ENCODE measurements at regions not wholly inside any gene's neighbourhood (a gene's known extent, or its start where the extent isn't known, plus 50 kb on each side); places are given as distances from the start of the nearest gene placed in this dataset.

DNA sequence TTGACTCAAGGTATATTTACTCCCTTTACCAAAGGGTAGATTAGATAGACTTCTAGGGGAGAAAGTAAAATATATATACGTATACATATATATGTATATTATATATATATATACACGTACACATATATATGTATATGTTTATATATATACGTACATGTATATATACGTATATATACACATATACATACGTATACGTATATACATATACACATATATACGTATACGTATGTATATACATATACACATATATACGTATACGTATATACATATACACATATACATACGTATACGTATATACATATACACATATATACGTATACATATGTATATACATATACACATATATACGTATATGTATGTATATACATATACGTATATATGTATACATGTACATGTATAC, 430.5 kb upstream of the ANO3 start:
- FAIRE-seq, result peak; percentile 9

DNA sequence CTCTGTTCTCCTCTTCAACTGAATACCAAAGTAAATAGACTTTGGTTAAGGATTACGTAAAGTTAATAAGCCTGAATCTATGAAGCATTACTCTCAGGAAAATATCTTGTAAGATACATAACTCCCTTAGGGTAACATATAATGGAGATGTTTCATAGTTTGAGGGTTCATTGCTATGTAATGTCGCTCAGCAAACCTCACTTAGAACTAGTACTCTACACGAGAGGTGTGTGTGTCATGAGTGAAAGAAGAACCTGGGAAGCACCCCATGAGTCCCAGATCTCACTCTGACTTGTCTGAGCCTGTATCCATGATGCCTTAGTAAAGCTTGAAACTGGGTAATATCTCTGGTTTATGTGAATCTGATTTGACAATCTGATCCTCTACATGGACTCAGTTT, 429.5 kb upstream of the ANO3 start:
- no peak for FAIRE-seq

DNA sequence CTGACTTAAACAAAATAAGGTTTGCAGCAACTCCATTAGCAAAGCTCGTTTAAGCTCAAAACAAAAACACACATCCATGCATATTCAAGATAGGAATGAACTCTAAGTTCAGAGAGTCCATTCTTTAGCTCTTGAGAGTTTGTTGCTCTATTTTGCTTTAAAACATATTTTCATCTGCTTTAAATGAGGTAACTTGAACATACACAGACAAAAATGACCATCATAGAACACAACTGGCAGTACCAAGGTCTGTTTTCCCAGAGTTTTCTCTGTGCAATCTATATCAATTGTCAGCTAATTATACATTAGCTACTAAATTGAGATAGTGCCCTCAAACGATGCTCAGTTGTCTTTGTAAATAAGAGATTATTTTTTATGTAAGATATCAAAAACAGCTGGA, 423.2 kb upstream of the ANO3 start:
- no peak for FAIRE-seq

DNA sequence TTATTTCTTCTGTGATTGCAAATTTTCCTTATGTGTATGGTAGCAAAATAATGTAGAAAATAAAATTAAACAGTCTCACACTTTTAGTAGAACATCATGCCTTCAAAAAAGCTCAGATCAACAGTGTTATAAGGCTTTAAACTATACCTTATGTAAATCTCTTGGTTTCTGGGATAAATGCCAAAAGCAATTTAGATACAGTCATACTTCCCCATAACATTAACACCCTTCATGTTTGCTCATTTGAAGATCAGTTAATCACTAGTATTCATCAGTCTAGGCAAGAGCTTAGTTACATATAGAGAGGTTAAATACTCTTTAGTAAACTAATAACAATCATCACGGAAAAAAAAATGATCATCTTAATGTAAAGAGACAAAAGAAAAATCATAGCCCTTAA, 421.8 kb upstream of the ANO3 start:
- no peak for FAIRE-seq

DNA sequence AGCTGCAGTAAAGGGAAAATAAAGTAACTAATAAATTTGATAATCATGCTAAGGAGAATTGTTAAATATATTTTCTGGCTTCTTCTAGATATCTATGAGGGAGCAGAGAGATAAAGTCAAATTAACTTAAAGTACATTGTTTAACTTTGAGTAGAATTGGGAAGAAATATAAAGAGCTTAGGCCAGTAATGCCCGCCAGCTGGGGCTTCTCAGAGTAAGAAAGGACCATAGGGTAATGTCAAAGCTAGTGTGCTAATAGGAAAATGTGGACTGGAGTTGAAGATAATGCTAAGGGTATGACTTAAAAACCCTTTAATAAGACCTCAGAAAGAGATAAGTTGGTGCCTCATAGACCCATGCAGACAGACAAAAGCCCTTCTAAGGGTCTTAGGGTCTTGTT, 411.6 kb upstream of the ANO3 start:
- FAIRE-seq, result no peak

DNA sequence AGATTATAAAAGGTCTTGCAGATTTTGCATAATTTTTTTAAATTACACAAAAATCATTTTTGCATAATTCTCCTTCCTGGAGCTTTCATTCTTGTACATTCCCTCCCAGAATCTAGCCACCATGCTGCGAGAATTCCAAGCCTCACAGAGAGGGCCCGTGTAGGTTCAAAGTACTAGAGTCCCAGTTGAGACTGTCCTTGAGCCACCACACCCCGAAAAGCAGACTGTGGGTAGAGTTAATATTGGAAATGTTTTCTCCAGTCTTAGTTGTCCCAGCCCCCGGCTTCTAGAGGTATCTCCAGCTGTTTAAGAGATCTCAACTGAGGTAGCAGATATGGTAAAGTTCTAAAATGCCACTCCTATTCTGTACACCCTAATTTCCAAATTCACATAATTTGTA, 407.3 kb upstream of the ANO3 start:
- no peak for FAIRE-seq

DNA sequence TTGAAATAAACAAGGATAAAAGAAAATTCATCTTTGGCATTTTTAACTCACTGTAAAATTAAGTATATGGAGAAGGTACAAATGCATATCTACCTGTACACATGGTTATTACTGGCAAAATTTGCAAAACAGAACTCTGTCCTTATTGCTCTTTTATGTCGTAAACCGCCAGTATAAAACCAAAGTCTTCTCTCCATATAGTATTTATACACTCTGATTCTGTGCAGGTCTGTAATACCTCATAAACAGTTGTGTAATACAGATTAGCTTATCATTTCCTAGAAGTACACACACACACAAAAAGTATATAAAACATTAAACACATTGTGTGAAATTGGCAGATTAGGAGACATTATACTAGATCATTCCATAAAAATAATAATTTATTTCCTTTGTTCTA, 406.6 kb upstream of the ANO3 start:
- FAIRE-seq, result no peak

DNA sequence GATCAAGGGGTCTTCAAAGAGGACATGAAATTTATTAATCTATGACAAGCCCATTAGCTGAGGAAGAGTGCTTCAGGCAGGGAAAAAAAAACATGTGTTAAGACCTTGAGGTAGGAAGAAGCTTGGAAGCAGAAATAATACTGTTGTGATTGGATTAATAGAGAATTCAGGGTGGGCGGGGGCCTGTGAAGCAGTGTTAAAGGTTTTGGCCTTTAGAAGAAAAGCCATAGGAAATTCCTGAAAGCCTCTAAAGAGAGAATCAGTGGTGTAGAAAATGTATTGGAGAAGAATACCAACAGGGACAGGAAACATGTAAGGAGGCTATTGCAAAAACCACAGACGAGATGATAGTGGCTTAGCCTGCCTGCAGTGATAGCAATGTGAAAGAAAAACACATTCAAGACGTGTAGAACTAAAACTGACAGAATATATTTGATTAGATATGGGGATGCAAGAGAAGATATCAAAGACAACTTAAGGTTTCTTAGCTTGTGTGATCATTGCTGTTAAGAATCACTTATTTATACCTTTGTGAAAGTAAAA, 404.4 kb upstream of the ANO3 start:
- no peak for FAIRE-seq

DNA sequence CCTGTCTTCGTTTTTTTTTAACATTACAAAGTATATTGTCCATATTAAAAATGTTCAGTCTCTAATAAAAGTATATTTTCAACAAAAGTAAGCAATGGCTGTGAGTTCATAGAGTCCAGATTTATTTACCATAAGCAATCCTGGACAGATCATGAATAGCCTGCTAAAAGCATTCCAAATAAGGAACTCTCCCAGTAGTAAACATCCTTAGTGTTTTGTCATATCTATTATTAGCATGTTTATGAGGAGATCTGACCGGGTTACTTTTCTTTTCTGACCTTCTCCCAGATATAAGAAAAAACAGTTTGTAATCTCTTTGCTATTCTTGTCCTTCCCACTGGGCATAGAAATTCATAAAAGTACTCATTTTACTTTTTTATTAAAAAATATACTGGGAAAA, 403.9 kb upstream of the ANO3 start:
- no peak for FAIRE-seq

DNA sequence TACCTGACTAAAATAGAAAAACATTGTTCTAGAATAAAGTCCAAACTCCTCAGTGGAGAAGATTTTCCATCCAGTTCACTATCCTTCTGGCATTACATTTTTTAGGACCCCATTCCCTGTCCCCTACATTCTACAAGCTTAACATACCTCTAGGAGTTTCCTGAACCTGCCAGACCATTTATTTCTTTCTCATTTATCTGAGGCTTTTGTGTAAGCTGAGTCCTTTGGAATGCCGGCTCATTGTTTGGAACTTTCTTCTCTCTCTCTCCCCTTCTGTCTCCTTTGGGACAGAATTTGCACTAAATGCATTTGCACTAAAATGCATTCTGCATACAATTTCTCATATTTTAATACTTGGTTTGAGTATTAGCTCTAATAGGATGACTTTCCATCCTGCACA, 393.0 kb upstream of the ANO3 start:
- no peak for FAIRE-seq

DNA sequence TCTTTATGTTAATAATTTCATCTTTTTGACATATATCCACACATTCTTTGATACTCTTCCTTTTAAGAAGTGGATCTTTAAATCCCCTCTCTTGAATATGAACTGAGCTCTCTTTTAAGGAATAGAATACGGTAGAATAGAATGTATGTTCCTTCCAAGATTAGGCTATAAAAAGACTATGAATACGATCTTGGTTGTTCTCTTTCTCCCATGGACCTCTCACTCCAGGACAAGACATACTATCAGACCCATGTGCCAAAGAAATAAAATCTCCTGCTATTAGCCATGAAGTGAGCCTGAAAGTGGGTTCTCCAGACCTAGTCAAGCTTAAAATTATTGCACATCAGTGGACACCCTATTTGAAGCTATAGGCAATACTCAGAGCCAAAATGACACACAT, 392.2 kb upstream of the ANO3 start:
- FAIRE-seq, result no peak

DNA sequence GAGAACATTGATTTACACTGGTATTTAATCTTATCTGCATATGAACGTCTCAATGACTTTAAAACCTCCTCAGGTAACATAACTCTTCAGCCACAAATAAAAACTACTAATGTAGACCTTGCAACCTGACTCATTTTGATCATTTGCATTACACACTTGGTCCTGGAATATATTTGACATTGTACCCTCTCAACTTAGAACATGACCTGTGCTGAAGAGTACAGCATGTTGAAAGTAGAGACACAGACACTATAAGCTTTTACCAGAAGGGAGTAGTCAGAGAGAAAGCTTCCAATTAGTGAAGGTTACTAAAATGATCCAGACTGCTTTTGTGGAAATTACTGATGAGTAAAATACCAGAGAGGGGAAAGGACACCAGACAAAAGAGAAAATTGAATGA, 390.6 kb upstream of the ANO3 start:
- no peak for FAIRE-seq

DNA sequence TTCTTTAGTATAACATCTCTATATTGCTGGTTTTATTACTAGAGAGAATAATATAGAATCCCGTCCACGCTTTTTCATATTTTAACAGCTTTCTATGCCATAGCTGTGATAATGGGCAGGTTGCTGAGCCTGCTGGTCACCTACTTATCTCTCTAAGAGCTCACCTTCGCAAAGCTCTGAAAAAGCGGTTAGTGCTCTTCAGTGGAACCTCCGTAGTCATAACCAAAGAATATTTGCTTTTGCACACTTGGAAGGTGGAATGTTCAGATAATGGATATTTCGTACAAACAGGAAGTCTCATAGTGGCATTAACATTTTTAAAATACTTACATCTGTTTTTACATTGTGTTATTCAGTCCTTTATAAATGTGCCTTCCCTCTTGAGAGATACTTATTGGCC, 388.9 kb upstream of the ANO3 start:
- no peak for FAIRE-seq

DNA sequence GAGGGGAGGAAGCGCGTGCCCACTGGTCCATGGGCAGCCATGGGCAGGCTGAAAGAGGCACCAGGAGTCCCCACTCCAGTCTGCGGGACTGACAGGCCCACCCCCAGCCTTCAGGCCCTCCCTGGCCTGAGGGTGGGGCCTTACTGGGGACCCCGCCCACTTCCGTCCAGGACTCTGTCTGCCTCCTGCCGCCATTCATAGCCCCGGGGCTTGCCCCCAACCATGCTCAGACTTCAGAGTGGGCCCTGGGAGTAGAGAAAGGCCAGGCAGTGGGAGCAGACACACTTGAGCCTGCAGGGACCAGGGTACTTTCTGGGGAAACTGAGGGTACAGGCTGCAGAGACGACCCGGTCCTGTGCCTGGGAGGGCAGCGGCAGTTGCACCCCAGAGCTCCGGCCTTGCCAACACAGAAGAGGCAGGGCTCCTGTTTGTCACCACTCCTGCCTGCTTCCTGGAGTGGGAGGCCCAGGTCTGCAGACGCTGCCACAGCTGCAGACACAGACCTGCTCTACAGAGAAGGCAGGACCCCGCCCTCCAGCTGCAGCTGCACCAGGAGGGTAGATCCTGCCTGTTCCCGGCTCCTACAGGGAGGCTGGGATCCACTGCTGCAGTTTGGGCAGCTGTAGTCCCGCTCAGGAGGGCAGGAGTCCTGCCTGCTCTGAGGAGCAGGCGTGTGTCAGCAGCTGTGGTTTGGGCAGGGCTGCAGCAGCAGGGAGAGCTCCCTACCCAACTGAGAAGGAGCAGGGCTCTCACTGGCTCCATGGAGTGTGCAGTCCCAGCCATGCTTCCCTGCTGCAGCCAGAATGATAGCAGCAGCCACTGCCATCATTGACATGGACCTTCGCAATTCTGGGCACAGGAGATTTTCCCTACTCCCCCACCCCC, 387.9 kb upstream of the ANO3 start:
- FAIRE-seq, result no peak

DNA sequence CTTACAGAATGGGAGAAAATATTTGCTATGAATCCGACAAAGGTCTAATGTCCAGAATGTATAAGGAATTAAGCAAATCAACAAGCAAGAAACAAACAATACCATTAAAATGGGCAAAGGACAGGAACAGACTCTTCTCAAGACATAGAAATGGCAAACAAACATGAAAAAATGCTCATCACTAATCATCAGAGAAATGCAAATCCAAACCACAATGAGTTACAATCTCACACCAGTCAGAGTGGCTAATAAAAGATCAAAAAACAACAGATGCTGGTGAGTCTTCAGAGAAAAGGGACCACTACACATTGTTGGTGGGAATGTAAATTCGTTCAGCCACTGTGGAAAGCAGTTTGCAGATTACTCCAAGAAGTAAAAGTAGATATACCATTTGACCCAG, 382.0 kb upstream of the ANO3 start:
- no peak for FAIRE-seq

DNA sequence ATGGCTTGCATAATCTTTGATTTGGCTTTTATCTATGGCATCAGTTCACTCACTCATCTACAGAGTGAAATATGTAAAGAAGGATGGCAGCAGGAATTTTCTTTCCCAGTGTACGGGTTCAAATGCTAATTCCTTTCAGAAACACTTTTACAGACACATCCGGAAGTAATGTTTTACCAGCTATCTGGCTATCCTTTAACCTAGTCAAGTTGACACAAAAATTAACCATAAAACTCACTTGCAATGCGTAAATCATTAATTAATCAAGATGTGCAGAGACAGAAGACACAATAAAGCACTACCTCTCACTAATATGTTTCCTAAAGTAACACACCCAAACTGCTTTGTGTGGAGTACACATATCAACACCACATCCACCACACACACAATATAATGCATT, 378.9 kb upstream of the ANO3 start:
- no peak for FAIRE-seq

DNA sequence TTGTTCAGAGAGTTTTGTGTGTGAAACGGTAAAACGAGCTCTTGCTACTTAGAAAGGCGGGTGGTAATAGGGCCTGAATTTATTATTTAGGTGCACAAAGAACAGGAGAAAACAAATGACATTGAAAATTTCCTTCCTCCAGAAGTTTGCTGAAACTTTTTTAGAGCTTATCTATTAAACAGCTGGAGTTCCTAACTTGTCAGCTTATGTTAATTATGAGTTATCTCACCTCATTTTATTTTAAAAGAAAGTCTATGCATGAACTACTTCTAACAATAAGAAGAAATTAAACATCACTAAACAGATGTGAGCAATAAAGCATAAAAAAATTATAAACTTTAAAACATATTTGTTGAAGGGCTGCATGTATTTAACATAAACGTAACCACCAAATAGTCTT, 373.9 kb upstream of the ANO3 start:
- FAIRE-seq, result no peak

DNA sequence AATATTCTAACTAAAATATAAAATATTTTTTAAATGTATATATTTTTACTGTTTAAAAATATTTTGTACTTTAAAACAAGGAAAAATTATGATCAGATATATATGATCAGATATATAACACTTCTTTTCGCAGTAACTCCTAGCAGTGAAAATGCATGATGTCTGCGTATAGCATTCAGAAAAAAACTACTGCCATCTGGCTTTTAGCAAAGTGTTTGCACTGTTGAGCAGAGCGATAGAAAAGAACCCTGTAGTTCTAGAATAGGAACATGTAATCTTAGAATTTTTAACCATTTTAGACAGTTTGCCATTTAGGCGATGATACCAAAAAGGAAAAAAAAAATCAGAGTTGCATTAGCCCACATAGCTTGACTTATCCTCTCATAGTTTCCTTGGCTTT, 370.4 kb upstream of the ANO3 start:
- no peak for FAIRE-seq

DNA sequence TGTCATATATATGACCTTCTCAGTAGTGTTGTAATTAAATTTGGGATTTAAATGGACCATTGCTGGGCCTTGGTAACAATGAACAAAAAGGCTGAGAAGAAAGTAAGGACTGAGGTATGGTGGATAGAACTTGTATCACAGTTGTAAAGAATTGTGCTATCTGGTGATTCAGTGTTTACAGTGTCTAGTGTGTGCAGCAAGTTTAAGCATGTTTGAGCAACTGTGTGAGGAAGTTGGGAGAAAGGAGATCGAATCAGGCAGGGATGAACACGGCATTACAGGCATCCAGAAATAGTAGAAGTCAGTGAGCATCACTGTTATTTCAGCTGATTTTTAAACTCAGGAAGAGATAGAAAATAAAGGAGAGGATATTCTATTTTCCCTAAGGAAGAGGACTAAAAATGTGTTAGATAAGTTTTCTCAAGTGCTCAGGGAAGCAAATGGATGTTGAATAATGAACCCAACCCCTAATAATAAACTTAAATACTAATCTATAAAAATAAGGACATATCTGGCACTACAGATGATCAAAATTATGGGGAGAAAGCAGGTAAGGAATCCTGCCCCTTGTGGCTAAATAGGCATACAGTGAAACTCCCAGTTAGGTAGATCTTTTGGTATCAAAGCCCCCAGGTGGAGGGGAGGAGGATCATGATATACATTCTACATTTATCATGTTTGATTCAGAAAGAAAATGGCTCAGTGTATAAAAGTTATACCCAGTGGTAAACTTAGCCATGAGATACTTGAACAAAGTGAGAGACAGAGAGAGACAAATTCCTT, 361.0 kb upstream of the ANO3 start:
- FAIRE-seq, result no peak

DNA sequence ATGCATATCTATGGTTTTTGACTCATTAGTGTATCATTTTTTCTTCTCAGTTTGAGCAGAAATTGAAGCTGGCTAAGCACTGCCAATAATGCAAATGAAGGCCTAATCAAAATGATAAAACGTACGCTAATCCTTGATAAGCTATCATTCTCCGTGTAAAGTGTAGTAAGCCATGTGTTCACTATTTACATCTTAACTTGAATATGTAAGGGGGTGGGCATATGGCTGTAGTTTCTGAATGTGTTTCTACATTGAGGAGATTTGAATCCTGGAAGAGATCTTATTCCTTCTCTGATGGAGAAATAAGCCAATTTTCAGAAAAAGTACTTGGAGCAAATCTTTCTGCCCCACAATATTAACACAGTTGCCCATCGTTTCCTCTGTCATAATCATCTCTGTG, 351.8 kb upstream of the ANO3 start:
- FAIRE-seq, result no peak

DNA sequence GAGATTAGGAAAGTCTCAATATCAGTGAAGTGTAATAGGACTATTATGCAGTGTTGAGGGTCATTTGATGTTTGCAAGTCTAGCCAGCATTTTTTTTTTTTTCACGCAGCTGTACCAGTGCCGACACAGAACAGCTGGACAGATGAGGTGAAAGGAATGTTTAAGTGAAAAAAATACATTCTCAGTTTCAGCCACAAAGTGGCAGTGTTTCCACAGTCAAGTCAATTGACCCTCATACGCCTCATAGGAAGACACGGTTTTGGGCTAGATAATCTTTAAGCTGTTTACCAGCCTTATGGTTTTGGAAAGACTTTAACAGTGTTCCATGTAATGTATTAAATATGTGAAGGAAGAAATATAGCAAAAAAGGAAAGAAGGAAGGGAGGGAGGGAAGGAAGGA, 349.9 kb upstream of the ANO3 start:
- peak; percentile 23 for FAIRE-seq

DNA sequence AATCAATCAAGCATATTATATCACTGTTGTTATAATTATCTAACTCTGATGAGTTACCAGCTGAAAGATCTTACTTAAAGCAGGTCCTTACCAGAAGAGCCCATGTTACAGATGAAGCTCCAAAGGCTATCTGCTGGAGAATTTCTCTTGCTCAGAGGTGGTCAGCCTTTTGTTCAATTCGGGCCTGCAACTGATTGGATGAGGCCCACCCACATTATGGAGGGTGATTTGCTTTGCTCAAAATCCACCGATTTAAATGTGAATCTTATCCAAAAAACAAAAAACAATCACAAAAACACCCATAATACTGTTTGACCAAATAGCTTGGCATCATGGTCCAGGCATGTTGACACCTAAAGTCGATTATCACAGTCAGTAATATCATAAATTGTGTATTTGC, 348.6 kb upstream of the ANO3 start:
- no peak for FAIRE-seq

DNA sequence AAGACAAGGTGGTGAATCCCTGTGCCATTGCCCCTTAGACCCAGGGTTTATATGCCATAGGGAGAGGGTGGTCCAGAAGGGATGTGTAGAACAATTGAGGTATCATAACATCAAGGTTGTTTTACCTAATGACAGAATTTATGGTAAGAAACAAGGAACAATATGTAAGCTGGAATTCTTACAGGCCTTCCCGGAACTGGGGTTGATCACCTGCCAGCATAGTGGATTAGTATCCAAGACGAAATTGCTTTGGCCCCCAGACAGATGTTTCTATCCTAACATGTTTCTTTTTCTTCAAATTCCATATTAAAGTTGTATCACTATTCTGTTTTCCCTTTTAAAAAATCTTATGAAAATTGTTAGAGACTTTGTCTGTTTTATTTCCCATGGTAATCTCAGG, 343.8 kb upstream of the ANO3 start:
- FAIRE-seq, result no peak

DNA sequence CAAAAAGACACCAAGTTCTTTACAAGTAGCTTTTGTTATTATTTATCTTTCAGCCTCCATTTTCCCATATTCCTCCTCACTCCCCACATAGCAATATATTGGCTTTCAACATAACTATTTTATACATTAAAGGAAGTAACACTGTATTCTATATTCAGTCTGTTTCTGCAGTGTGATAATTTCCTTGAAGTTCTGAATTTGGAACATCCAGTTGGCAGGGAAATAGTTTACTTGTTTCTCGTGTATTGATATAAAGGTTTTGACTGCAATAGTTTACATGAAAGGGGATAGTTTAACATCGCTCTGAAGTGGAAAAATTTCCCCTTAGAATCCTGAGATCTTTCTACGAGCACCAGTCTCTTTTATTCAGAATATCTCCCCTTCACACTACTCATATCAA, 341.5 kb upstream of the ANO3 start:
- no peak for FAIRE-seq

All from TTC549 (cell line).